ENCODE measurements at regions not wholly inside any gene's neighbourhood (a gene's known extent, or its start where the extent isn't known, plus 50 kb on each side); places are given as distances from the start of the nearest gene placed in this dataset.

DNA sequence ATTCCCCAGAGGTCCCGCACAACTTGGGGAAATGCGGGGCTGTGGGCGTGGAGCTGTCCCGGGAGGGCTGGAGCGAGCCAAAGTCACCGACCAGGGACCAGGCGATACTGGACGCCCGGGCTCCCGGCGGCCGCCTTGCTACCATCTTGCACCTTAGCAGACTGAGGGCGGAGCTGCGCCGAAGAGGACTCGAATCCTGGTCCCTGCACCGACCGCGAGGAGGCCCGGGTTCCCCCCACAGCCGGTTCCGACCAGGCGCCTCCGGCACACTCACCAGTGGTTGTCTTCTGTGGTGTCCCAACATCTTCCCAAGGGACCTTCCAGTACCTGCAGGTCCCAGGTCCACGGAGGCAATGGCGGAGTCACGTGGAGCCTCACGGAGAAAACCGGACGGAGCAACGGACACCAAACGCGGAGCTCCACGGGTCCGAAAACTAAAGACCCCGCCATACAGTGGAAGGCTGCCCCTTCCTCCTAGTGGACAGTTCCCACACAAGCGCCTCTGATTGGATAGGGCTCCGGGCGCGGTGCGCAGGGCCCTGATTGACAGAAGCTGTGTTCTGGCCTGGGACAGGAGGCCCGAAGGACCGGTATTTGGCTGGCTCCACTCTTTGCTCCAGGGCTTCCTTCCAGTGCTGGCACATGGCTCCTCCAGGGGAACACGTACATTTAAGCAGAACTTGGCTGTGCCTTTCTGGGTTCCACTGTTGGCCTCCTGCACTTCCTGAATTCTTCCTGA is 124.6 kb upstream of the ZNF479 start:
- Histone ChIP-seq H3K4me3 (ENCODE audit: low read length) (no peak overlapping the region), H3K9me3 (ENCODE audit: control insufficient read depth, low read length) (peaks cover 14% of the 10 kb centered on the region), H3K4me1 (ENCODE audit: control insufficient read depth, insufficient read depth, low read length) (no peaks in the 10 kb centered on the region), H3K9ac (ENCODE audit: low read length) (no peak overlapping the region), H3K36me3 (ENCODE audit: control insufficient read depth, insufficient read depth, low read length, severe bottlenecking) (no peaks in the 10 kb centered on the region), H3K27me3 (replicated peaks; ENCODE audit: control insufficient read depth, insufficient read depth, low read length) (no peaks in the 10 kb centered on the region)
- DNase-seq (ENCODE audit: low read depth): no peak

DNA sequence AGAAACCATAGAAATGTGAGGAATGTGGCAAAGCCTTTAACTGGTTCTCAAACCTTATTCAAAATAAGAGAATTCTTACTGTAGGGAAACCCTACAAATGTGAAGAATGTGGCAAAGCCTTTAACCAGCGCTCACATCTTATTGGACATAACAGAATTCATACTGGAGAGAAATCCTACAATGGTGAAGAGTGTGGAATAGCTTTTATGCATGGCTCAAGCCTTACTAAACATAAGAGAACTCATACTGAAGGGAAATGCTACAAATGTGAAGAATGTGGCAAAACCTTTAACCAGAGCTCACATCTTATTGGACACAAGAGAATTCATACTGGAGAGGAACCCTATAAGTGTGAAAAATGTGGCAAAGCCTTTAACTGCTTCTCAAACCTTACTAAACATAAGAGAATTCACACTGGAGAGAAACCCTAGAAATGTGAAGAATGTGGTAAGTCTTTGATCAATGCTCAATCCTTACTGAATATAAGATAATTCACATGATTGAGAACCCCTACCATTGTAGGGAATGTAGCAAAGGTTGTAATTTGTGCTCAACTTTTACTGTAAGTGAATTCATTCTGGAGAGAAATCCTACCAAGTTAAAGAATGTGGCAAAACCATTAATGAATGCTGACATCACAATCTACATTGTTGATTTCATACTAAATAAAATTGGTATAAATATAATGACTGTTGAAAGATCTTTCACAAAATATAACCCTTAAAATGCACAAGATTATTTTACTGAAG is 142.5 kb upstream of the ZNF479 start:
- no peak overlapping the region for H3K9ac ChIP-seq (ENCODE audit: low read length)
- H3K9me3 ChIP-seq (ENCODE audit: control insufficient read depth, low read length): peaks cover 71% of the 10 kb centered on the region
- H3K4me3 ChIP-seq (ENCODE audit: low read length): no peak overlapping the region
- DNase-seq (ENCODE audit: low read depth): no peak
- H3K27me3 ChIP-seq (replicated peaks; ENCODE audit: control insufficient read depth, insufficient read depth, low read length): no peaks in the 10 kb centered on the region
- H3K4me1 ChIP-seq (ENCODE audit: control insufficient read depth, insufficient read depth, low read length): no peaks in the 10 kb centered on the region
- H3K36me3 ChIP-seq (ENCODE audit: control insufficient read depth, insufficient read depth, low read length, severe bottlenecking): no peaks in the 10 kb centered on the region

- Histone ChIP-seq H3K9ac (ENCODE audit: low read length) (no peak overlapping the region), H3K4me1 (ENCODE audit: control insufficient read depth, insufficient read depth, low read length) (no peaks in the 10 kb centered on the region), H3K27me3 (replicated peaks; ENCODE audit: control insufficient read depth, insufficient read depth, low read length) (no peaks in the 10 kb centered on the region), H3K4me3 (ENCODE audit: low read length) (no peak overlapping the region), H3K9me3 (ENCODE audit: control insufficient read depth, low read length) (no peaks in the 10 kb centered on the region), H3K36me3 (ENCODE audit: control insufficient read depth, insufficient read depth, low read length, severe bottlenecking) (no peaks in the 10 kb centered on the region)
- no peak for DNase-seq (ENCODE audit: low read depth)
Observed at GRCh38 chr7:57300747-57301146, 149.2 kb upstream of the ZNF716 start.

GRCh38 chr7:57305192-57305748 is 144.7 kb upstream of the ZNF716 start:
- H3K36me3 ChIP-seq (ENCODE audit: control insufficient read depth, insufficient read depth, low read length, severe bottlenecking): no peaks in the 10 kb centered on the region
- H3K4me1 ChIP-seq (ENCODE audit: control insufficient read depth, insufficient read depth, low read length): no peaks in the 10 kb centered on the region
- no peaks in the 10 kb centered on the region for H3K9me3 ChIP-seq (ENCODE audit: control insufficient read depth, low read length)
- no peaks in the 10 kb centered on the region for H3K27me3 ChIP-seq (replicated peaks; ENCODE audit: control insufficient read depth, insufficient read depth, low read length)
- H3K4me3 ChIP-seq (ENCODE audit: low read length): no peak overlapping the region
- DNase-seq (ENCODE audit: low read depth): no peak
- no peak overlapping the region for H3K9ac ChIP-seq (ENCODE audit: low read length)

DNA sequence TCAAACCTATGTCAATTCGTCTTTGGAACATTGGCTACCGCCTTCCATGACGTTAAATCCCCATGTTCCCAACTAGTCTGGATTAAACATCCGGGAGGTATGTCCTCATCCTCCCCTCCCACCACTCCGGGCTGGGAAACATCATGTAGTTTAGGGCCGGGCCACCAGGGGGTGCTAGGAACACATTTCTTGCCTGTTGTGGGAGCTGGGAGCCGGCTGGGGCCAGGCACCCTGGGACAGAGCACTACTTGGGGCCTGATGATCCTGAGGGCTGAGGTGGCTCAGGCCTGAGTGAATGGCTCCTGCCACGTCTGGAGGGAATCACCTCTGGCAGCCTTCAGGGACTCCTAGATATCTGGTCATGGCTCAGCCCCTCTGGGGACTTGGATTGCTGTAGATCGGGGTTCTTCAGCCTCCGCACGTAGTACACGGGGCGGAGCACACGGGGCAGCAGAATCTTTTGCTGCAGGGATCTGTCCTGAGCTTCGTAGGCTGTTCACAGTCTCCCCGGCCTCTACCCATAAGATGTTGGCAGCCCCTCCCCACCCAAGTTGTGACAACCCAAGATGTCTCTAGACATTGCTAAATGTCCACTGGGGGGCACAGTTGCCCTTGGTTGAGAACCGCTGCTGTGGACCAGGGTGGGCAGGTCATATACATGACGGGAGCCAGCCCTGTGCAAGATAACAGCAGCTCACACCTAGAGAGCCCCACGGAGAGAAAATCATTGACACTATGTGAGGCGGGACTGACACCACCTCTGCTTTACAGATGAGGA is 141.2 kb upstream of the ZNF716 start:
- Histone ChIP-seq H3K9me3 (ENCODE audit: control insufficient read depth, low read length) (peaks cover 4% of the 10 kb centered on the region), H3K27me3 (replicated peaks; ENCODE audit: control insufficient read depth, insufficient read depth, low read length) (no peaks in the 10 kb centered on the region), H3K9ac (ENCODE audit: low read length) (no peak overlapping the region), H3K4me3 (ENCODE audit: low read length) (no peak overlapping the region), H3K4me1 (ENCODE audit: control insufficient read depth, insufficient read depth, low read length) (no peaks in the 10 kb centered on the region), H3K36me3 (ENCODE audit: control insufficient read depth, insufficient read depth, low read length, severe bottlenecking) (no peaks in the 10 kb centered on the region)
- DNase-seq (ENCODE audit: low read depth): no peak

DNA sequence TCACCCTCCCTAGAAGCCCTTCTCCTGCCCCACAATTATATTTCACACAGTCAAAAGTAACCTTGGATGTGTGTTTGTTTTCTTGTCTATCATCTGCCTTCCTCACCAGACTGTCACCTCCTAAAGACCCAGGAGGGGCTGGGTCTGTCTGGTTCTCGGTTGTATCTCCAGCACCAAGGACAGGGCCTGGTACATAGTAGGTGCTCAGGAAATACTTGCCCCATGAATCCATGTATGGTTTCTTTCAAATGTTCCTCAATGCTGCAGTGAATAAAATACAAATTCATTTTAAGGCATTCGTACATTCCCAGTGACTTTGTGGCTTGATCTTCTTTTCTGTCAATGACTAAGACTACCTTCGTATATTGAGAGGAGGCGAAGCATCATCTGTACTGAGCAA is 122.9 kb upstream of the ZNF716 start:
- H3K27me3 ChIP-seq (replicated peaks; ENCODE audit: control insufficient read depth, insufficient read depth, low read length): no peaks in the 10 kb centered on the region
- no peak for DNase-seq (ENCODE audit: low read depth)
- H3K9me3 ChIP-seq (ENCODE audit: control insufficient read depth, low read length): peaks cover 8% of the 10 kb centered on the region
- no peaks in the 10 kb centered on the region for H3K36me3 ChIP-seq (ENCODE audit: control insufficient read depth, insufficient read depth, low read length, severe bottlenecking)
- H3K4me3 ChIP-seq (ENCODE audit: low read length): no peak overlapping the region
- H3K9ac ChIP-seq (ENCODE audit: low read length): no peak overlapping the region
- no peaks in the 10 kb centered on the region for H3K4me1 ChIP-seq (ENCODE audit: control insufficient read depth, insufficient read depth, low read length)

DNA sequence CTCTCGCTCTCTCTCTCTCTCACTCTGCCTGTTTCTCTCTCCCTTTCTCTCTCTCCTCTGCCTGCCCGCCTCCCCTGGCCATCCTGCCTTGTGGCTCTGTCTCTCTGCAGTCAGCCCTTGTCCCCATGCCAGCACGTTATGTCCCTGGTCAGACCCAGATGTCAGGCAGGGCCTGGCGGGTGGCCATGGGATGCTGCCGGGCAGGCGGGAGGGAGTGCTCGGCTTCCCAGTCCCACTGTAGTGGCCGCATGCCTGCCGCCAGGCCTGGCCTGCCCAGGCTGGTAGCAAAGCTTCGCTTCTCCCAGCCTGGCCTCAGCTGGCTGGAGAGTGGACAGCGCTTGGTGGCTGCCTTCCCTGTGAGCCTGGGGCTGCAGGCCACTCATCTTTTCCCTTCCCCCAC is 121.5 kb upstream of the ZNF716 start:
- no peak overlapping the region for H3K4me3 ChIP-seq (ENCODE audit: low read length)

GRCh38 chr7:57328963-57329362 is 121.0 kb upstream of the ZNF716 start:
- Histone ChIP-seq H3K27me3 (replicated peaks; ENCODE audit: control insufficient read depth, insufficient read depth, low read length) (no peaks in the 10 kb centered on the region), H3K4me1 (ENCODE audit: control insufficient read depth, insufficient read depth, low read length) (no peaks in the 10 kb centered on the region), H3K9me3 (ENCODE audit: control insufficient read depth, low read length) (peaks cover 8% of the 10 kb centered on the region), H3K9ac (ENCODE audit: low read length) (no peak overlapping the region), H3K36me3 (ENCODE audit: control insufficient read depth, insufficient read depth, low read length, severe bottlenecking) (no peaks in the 10 kb centered on the region), H3K4me3 (ENCODE audit: low read length) (no peak overlapping the region)
- DNase-seq (ENCODE audit: low read depth): no peak

More for the DNA sequence above, 121.5 kb upstream of the ZNF716 start:
- H3K9me3 ChIP-seq (ENCODE audit: control insufficient read depth, low read length): peaks cover 8% of the 10 kb centered on the region
- no peak overlapping the region for H3K9ac ChIP-seq (ENCODE audit: low read length)
- no peaks in the 10 kb centered on the region for H3K27me3 ChIP-seq (replicated peaks; ENCODE audit: control insufficient read depth, insufficient read depth, low read length)
- H3K36me3 ChIP-seq (ENCODE audit: control insufficient read depth, insufficient read depth, low read length, severe bottlenecking): no peaks in the 10 kb centered on the region
- no peak for DNase-seq (ENCODE audit: low read depth)
- H3K4me1 ChIP-seq (ENCODE audit: control insufficient read depth, insufficient read depth, low read length): no peaks in the 10 kb centered on the region

- H3K9me3 ChIP-seq (ENCODE audit: control insufficient read depth, low read length): no peaks in the 10 kb centered on the region
Observed at GRCh38 chr7:57339198-57339944, 110.6 kb upstream of the ZNF716 start.

DNA sequence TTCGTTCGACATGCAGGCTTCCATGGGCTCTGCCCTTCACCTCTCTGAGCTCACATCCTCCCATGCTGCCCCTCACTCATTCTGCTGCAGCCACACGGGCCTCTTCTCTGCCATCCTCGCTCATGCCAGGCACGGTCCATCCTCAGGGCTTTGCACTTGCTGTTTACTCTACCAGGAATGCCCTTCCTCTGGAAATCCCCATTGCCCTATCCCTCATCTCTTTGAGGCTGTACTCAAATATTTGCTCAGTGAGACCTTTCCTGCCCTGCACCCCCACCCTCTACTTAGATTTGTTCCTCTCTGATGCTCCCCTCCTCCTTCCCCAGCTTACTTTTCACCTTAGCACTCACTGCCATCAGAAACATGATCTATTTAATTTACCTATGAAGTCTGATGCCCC is 107.0 kb upstream of the ZNF716 start:
- DNase-seq (ENCODE audit: low read depth): no peak
- Histone ChIP-seq H3K9me3 (ENCODE audit: control insufficient read depth, low read length) (no peaks in the 10 kb centered on the region), H3K27me3 (replicated peaks; ENCODE audit: control insufficient read depth, insufficient read depth, low read length) (no peaks in the 10 kb centered on the region), H3K36me3 (ENCODE audit: control insufficient read depth, insufficient read depth, low read length, severe bottlenecking) (no peaks in the 10 kb centered on the region), H3K9ac (ENCODE audit: low read length) (no peak overlapping the region), H3K4me3 (ENCODE audit: low read length) (no peak overlapping the region), H3K4me1 (ENCODE audit: control insufficient read depth, insufficient read depth, low read length) (no peaks in the 10 kb centered on the region)

More at GRCh38 chr7:57339198-57339944, 110.6 kb upstream of the ZNF716 start:
- no peaks in the 10 kb centered on the region for H3K27me3 ChIP-seq (replicated peaks; ENCODE audit: control insufficient read depth, insufficient read depth, low read length)
- H3K4me3 ChIP-seq (ENCODE audit: low read length): no peak overlapping the region
- H3K4me1 ChIP-seq (ENCODE audit: control insufficient read depth, insufficient read depth, low read length): no peaks in the 10 kb centered on the region
- no peak for DNase-seq (ENCODE audit: low read depth)
- no peak overlapping the region for H3K9ac ChIP-seq (ENCODE audit: low read length)
- H3K36me3 ChIP-seq (ENCODE audit: control insufficient read depth, insufficient read depth, low read length, severe bottlenecking): no peaks in the 10 kb centered on the region

All from adipocyte (in vitro differentiated cells).